Adrenal gland (tissue), 5 donors: ENCODE measurements at regions not wholly inside any gene's neighbourhood (a gene's known extent, or its start where the extent isn't known, plus 50 kb on each side); places are given as distances from the start of the nearest gene placed in this dataset.

Experiments
- CTCF ChIP-seq, 6 experiments: fragments of 450-650 bp in 4 of 6; fragments of 200-600 bp in 2 of 6; sonication (generic) in 1 of 6; IDR thresholded peaks; 1 replicate in 5 of 6; 2 replicates in 1 of 6; pipeline versions ENCODE4 v1.5.1 to v1.8.0; 2016 to 2021; ENCODE audit warnings: antibody characterized with exemption in 6 of 6, mild to moderate bottlenecking in 2 of 6, moderate library complexity in 1 of 6
- POLR2A ChIP-seq, 2 donors: fragments of 450-650 bp; IDR thresholded peaks; one replicate each; pipeline ENCODE4 v1.6.1; 2017; ENCODE audit warnings: antibody characterized with exemption in 2 of 2, mild to moderate bottlenecking in 2 of 2, moderate library complexity in 1 of 2
- donor health status: DM: no; HTN: no; CAD: no.

- TF ChIP-seq POLR2A (IDR thresholded peaks at IDR 0.05) = no peak
- TF ChIP-seq CTCF (IDR thresholded peaks at IDR 0.05) = no peak
Measured at GRCh38 chr16:49947907-49948678, 76.9 kb upstream of the CNEP1R1 start.
